HL-60 (cell line): ENCODE measurements at regions not wholly inside any gene's neighbourhood (a gene's known extent, or its start where the extent isn't known, plus 50 kb on each side); places are given as distances from the start of the nearest gene placed in this dataset.

Source experiments
- DNase-seq, 2 experiments: peaks; one replicate each; pipeline ENCODE4 v3.0.0-alpha.2; 2010 to 2020; ENCODE audit warnings: low read depth in 1 of 2, low spot score in 1 of 2
- H3K27ac ChIP-seq: fragments of 250-450 bp; sonication (Bioruptor Pico); replicated peaks from 2 replicates; pipeline ENCODE4 v1.5.1; 2020; ENCODE audit warnings: mild to moderate bottlenecking, moderate library complexity
- H3K27me3 ChIP-seq: fragments of 250-450 bp; sonication (Bioruptor Pico); 2 replicates; pipeline ENCODE4 v1.5.1; 2021; ENCODE audit warnings: mild to moderate bottlenecking, moderate library complexity; ENCODE audit not compliant: insufficient read depth, poor library complexity, severe bottlenecking
- H3K4me3 ChIP-seq: replicated peaks from 2 replicates; pipeline ENCODE4 v1.5.1; 2011; ENCODE audit warnings: mild to moderate bottlenecking, control low read depth, low read length; ENCODE audit not compliant: insufficient read depth
- GABPA ChIP-seq: IDR thresholded peaks from 2 replicates; pipeline ENCODE4 v1.6.1; 2012; ENCODE audit warnings: low read depth
- POLR2AphosphoS5 ChIP-seq: IDR thresholded peaks from 2 replicates; pipeline ENCODE4 v1.6.1; 2012; ENCODE audit warnings: low read depth
- SPI1 ChIP-seq: IDR thresholded peaks from 2 replicates; pipeline ENCODE4 v1.6.1; 2012; ENCODE audit warnings: low read depth, mild to moderate bottlenecking, borderline replicate concordance
- TF ChIP-seq, protein P1 (sequence below): IDR thresholded peaks from 2 replicates; pipeline ENCODE4 v1.6.1; 2012; ENCODE audit warnings: low read depth; ENCODE audit not compliant: insufficient replicate concordance
- TF ChIP-seq, protein P2 (sequence below): IDR thresholded peaks from one replicate; pipeline ENCODE4 v1.5.1; 2011; ENCODE audit warnings: low read length, control low read depth, inconsistent platforms; ENCODE audit not compliant: insufficient read depth

DNA sequence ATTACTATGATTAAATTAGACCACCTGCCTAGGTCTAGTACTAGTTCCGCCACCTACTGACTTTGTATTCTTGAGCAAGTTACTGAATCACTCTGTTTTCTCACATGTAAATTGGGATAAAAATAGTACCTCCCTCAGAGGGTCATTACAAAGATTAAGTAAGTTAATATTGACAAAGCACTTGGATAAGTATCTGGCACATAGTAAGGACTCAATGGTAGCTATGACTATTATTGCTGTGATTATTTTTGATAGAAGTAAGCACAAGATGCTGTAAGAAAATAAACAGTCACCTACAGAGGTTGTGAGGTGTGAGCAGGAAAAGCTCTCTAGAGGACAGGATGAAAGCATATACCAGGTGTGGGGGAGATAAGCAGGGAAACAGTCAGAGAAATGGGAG lies 173.1 kb upstream of the PAPPA start:
- Histone ChIP-seq H3K27ac (no peak overlapping the region), H3K4me3 (no peak overlapping the region), H3K27me3 (no peaks in the 10 kb centered on the region)
- no peak for DNase-seq
- TF ChIP-seq GABPA (no peak), SPI1 (no peak), POLR2AphosphoS5 (no peak)
- TF ChIP-seq, protein P1, sequence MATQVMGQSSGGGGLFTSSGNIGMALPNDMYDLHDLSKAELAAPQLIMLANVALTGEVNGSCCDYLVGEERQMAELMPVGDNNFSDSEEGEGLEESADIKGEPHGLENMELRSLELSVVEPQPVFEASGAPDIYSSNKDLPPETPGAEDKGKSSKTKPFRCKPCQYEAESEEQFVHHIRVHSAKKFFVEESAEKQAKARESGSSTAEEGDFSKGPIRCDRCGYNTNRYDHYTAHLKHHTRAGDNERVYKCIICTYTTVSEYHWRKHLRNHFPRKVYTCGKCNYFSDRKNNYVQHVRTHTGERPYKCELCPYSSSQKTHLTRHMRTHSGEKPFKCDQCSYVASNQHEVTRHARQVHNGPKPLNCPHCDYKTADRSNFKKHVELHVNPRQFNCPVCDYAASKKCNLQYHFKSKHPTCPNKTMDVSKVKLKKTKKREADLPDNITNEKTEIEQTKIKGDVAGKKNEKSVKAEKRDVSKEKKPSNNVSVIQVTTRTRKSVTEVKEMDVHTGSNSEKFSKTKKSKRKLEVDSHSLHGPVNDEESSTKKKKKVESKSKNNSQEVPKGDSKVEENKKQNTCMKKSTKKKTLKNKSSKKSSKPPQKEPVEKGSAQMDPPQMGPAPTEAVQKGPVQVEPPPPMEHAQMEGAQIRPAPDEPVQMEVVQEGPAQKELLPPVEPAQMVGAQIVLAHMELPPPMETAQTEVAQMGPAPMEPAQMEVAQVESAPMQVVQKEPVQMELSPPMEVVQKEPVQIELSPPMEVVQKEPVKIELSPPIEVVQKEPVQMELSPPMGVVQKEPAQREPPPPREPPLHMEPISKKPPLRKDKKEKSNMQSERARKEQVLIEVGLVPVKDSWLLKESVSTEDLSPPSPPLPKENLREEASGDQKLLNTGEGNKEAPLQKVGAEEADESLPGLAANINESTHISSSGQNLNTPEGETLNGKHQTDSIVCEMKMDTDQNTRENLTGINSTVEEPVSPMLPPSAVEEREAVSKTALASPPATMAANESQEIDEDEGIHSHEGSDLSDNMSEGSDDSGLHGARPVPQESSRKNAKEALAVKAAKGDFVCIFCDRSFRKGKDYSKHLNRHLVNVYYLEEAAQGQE, result no peak
- TF ChIP-seq, protein P2, sequence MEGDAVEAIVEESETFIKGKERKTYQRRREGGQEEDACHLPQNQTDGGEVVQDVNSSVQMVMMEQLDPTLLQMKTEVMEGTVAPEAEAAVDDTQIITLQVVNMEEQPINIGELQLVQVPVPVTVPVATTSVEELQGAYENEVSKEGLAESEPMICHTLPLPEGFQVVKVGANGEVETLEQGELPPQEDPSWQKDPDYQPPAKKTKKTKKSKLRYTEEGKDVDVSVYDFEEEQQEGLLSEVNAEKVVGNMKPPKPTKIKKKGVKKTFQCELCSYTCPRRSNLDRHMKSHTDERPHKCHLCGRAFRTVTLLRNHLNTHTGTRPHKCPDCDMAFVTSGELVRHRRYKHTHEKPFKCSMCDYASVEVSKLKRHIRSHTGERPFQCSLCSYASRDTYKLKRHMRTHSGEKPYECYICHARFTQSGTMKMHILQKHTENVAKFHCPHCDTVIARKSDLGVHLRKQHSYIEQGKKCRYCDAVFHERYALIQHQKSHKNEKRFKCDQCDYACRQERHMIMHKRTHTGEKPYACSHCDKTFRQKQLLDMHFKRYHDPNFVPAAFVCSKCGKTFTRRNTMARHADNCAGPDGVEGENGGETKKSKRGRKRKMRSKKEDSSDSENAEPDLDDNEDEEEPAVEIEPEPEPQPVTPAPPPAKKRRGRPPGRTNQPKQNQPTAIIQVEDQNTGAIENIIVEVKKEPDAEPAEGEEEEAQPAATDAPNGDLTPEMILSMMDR, result no peak

DNA sequence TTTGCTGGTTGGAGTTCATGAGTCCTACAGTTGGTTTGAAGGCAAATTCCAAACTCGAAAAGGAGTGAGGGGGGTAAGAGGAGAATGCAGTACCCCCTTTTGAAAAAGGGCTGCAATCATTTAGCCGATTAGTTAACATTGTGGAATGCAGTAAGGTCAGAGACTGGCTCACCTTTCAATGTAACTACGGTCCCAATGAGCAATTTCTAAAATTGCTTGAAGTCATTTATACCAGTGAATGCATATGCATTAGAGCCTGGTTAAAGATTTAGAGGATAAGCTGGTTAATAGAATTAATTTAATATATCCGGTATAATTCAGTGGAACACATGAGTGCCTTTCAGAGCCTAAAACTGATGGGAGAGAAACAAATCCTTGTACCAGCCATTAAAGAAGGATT lies 172.6 kb upstream of the PAPPA start:
- DNase-seq, result no peak
- H3K27me3 ChIP-seq, result no peaks in the 10 kb centered on the region
- H3K27ac ChIP-seq, result no peak overlapping the region
- no peak overlapping the region for H3K4me3 ChIP-seq
- TF ChIP-seq, protein P1, result no peak
- TF ChIP-seq GABPA, result no peak
- no peak for TF ChIP-seq SPI1
- TF ChIP-seq POLR2AphosphoS5, result no peak
- TF ChIP-seq, protein P2, result no peak

DNA sequence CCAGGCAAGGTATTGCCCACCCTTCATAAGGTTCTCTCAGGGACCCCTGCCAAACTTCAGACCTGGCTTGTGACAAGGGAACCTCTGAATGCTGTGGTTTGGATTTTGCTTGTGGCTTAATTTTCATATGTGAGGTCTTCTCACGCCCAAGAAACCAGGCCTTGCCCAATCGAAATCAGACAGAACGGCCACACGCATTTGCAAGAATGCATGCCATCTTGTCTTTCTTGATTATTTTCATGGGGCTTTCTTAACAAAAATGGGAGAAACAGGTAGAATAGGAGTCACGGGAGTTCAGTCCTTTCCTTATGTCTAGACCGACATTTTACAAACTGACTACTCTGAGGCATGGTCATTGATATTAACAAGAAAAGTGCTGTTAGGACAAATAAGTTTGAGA lies 170.2 kb upstream of the PAPPA start:
- Histone ChIP-seq H3K27me3 (no peaks in the 10 kb centered on the region), H3K27ac (no peak overlapping the region), H3K4me3 (no peak overlapping the region)
- DNase-seq, result no peak
- TF ChIP-seq POLR2AphosphoS5, result no peak
- TF ChIP-seq SPI1, result no peak
- TF ChIP-seq GABPA, result no peak
- TF ChIP-seq, protein P2, result no peak
- TF ChIP-seq, protein P1, result no peak
